Suprapubic skin (tissue), 3 donors: ENCODE measurements at regions not wholly inside any gene's neighbourhood (a gene's known extent, or its start where the extent isn't known, plus 50 kb on each side); places are given as distances from the start of the nearest gene placed in this dataset.

ENCODE experiments used
- CTCF ChIP-seq, 2 donors: fragments of 200-600 bp in 1 of 2; fragments of 450-650 bp in 1 of 2; sonication (generic) in 1 of 2; IDR thresholded peaks; one replicate each; pipeline ENCODE4 v1.5.1; 2016 to 2019; ENCODE audit warnings: antibody characterized with exemption in 2 of 2, mild to moderate bottlenecking in 1 of 2, moderate library complexity in 1 of 2
- EP300 ChIP-seq: sonication (generic); formaldehyde crosslinking; IDR thresholded peaks from one replicate; pipeline ENCODE4 v1.6.1; 2017; ENCODE audit warnings: antibody characterized with exemption
- POLR2A ChIP-seq, 2 donors: fragments of 450-650 bp; IDR thresholded peaks; one replicate each; pipeline ENCODE4 v1.6.1; 2017; ENCODE audit warnings: antibody characterized with exemption in 2 of 2, mild to moderate bottlenecking in 2 of 2, moderate library complexity in 2 of 2

- no peak for TF ChIP-seq CTCF (IDR thresholded peaks at IDR 0.05)
- no peak for TF ChIP-seq POLR2A (IDR thresholded peaks at IDR 0.05)
- no peak for TF ChIP-seq EP300
Observed at GRCh38 chr18:78862395-78862794, 117.2 kb upstream of the SALL3 start.
